HepG2 (cell line): ENCODE measurements at regions not wholly inside any gene's neighbourhood (a gene's known extent, or its start where the extent isn't known, plus 50 kb on each side); places are given as distances from the start of the nearest gene placed in this dataset.
A peak's percentile ranks its signal among the peaks of the same experiment; 100 is the strongest.

Experiments
- ATAC-seq: fragments of 200-7000 bp; cut with Tn5 transposase; 3 replicates; pipeline ENCODE4 v1.9.1; 2020; ENCODE audit warnings: mild to moderate bottlenecking, moderate library complexity
- BruUV-seq: library from RNA; stranded (reverse); fragments of 400-500 nt; replicated peaks from 2 replicates; lab custom pipeline; 2021; lab: Mats Ljungman, UMichigan
- CTCF ChIA-PET: fragments of 300-600 bp; formaldehyde crosslinking; extraction: SDS; loops from one replicate; lab custom pipeline; 2021; ENCODE audit warnings: low total read pairs, inconsistent platforms, low intra/inter-chr PET ratio; lab: Yijun Ruan, JAX
- POLR2A ChIA-PET: fragments of 350-600 bp; sonication (Branson Sonifier 250); formaldehyde crosslinking; loops from one replicate; lab custom pipeline; 2020; ENCODE audit warnings: antibody characterized with exemption, inconsistent platforms; lab: Yijun Ruan, JAX
- DNase-seq: peaks from one replicate; pipeline ENCODE4 v3.0.0-alpha.2; 2015; ENCODE audit warnings: low spot score
- FAIRE-seq: peaks from 3 replicates; lab custom pipeline; 2011; peaks lifted over from hg19 to GRCh38; lab: Jason Lieb, UNC
- H2AFZ ChIP-seq: one replicate; pipeline ENCODE4 v1.6.1; 2011; ENCODE audit warnings: low read length, inconsistent platforms
- H3K27ac ChIP-seq: fragments of 300-600 bp; 3 replicates; pipeline ENCODE4 v1.8.0; 2011; ENCODE audit warnings: mixed run types, mild to moderate bottlenecking, mixed read lengths, low read length, inconsistent platforms; ENCODE audit not compliant: insufficient read depth; ENCODE audit errors: extremely low read length
- H3K27me3 ChIP-seq, 2 experiments: fragments of 200-600 bp in 1 of 2; 2 replicates in 1 of 2; 3 replicates in 1 of 2; pipeline versions ENCODE4 v1.6.0 to v1.8.0; 2011; ENCODE audit warnings: low read length in 2 of 2, mild to moderate bottlenecking in 2 of 2, moderate library complexity in 2 of 2, inconsistent platforms in 1 of 2; ENCODE audit not compliant: insufficient read depth in 2 of 2, control insufficient read depth in 1 of 2
- H3K36me3 ChIP-seq, 2 experiments: fragments of 200-600 bp in 1 of 2; replicated peaks in 1 of 2; 2 replicates in 1 of 2; 3 replicates in 1 of 2; pipeline versions ENCODE4 v1.5.1 to v1.8.0; 2011; ENCODE audit warnings: low read length in 2 of 2, inconsistent platforms in 1 of 2; ENCODE audit not compliant: insufficient read depth in 2 of 2, control insufficient read depth in 1 of 2
- H3K4me1 ChIP-seq: 2 replicates; pipeline ENCODE4 v1.5.1; 2012; ENCODE audit warnings: low read length, inconsistent platforms; ENCODE audit not compliant: insufficient read depth
- H3K4me2 ChIP-seq: 2 replicates; pipeline ENCODE4 v1.6.0; 2011; ENCODE audit warnings: low read depth, low read length, inconsistent platforms
- H3K4me3 ChIP-seq, 3 experiments: fragments of 200-600 bp in 1 of 3; sonication (generic), shearing (Covaris generic) in 1 of 3; replicated peaks in 1 of 3; 2 replicates each; pipeline ENCODE4 v1.5.1; 2011 to 2016; ENCODE audit warnings: low read length in 3 of 3, inconsistent platforms in 2 of 3, low read depth in 2 of 3, mild to moderate bottlenecking in 2 of 3, control low read depth in 1 of 3, mixed read lengths in 1 of 3; ENCODE audit not compliant: insufficient read depth in 1 of 3
- H3K79me2 ChIP-seq: one replicate; pipeline ENCODE4 v1.6.1; 2011; ENCODE audit warnings: low read length, inconsistent platforms; ENCODE audit not compliant: insufficient read depth
- H3K9ac ChIP-seq: 2 replicates; pipeline ENCODE4 v1.6.0; 2011; ENCODE audit warnings: mild to moderate bottlenecking, low read depth, low read length, inconsistent platforms; ENCODE audit not compliant: insufficient read depth
- H3K9me3 ChIP-seq: 2 replicates; pipeline ENCODE4 v1.5.1; 2012; ENCODE audit warnings: mild to moderate bottlenecking, low read length
- H4K20me1 ChIP-seq: 2 replicates; pipeline ENCODE4 v1.6.0; 2011; ENCODE audit warnings: inconsistent platforms, mild to moderate bottlenecking, low read length, moderate library complexity; ENCODE audit not compliant: insufficient read depth
- ATM ChIP-seq: fragments of 450-650 bp; IDR thresholded peaks from 2 replicates; pipeline ENCODE4 v1.7.1; 2017; ENCODE audit warnings: mild to moderate bottlenecking, borderline replicate concordance
- MEIS2 ChIP-seq: sonication (generic); formaldehyde crosslinking; IDR thresholded peaks from 2 replicates; pipeline ENCODE4 v1.9.0; 2021; ENCODE audit warnings: mild to moderate bottlenecking, missing genetic modification reagents
- NAIF1 ChIP-seq: sonication (generic); formaldehyde crosslinking; IDR thresholded peaks from 2 replicates; pipeline ENCODE4 v1.5.0; 2020; ENCODE audit warnings: mild to moderate bottlenecking, missing genetic modification reagents, borderline replicate concordance
- NBN ChIP-seq: fragments of 450-650 bp; conservative IDR thresholded peaks from 2 replicates; pipeline ENCODE4 v1.6.1; 2017
- PAWR ChIP-seq: sonication (generic); formaldehyde crosslinking; IDR thresholded peaks from 2 replicates; pipeline ENCODE4 v1.4.0; 2020; ENCODE audit warnings: missing genetic modification reagents, mild to moderate bottlenecking, borderline replicate concordance
- PPARG ChIP-seq: conservative IDR thresholded peaks from 2 replicates; pipeline ENCODE4 v1.6.1; 2016; ENCODE audit warnings: missing biosample characterization, missing genetic modification reagents
- RBM22 ChIP-seq: fragments of 200-400 bp; formaldehyde crosslinking; optimal IDR thresholded peaks from 2 replicates; pipeline ENCODE3; 2017; ENCODE audit warnings: mild to moderate bottlenecking, low read length, moderate library complexity
- TBX2 ChIP-seq: sonication (generic); formaldehyde crosslinking; IDR thresholded peaks from 2 replicates; pipeline ENCODE4 v1.5.0; 2020; ENCODE audit warnings: missing genetic modification reagents, mild to moderate bottlenecking, borderline replicate concordance
- TCF12 ChIP-seq, 2 experiments: fragments of 450-650 bp in 1 of 2; sonication (generic) in 1 of 2; formaldehyde crosslinking in 1 of 2; IDR thresholded peaks; 2 replicates each; pipeline versions ENCODE4 v1.6.1 to v1.8.0; 2017 to 2022; ENCODE audit warnings: antibody characterized with exemption in 1 of 2, mild to moderate bottlenecking in 1 of 2, missing genetic modification reagents in 1 of 2, moderate library complexity in 1 of 2
- ZFP36L2 ChIP-seq: sonication (generic); formaldehyde crosslinking; IDR thresholded peaks from 2 replicates; pipeline ENCODE4 v1.4.0; 2020; ENCODE audit warnings: missing genetic modification reagents
- WGBS: methylation state at CpG from one replicate; pipeline ENCODE4 v1.1.6; 2017; ENCODE audit warnings: low lambda C conversion rate; 5-methylcytosine and 5-hydroxymethylcytosine counted together
- in situ Hi-C: cut with HindIII; loops from 2 replicates; pipeline ENCODE4 v1.10.0; 2017; ENCODE audit warnings: low pct_unique_long_range_greater_than_20kb; ENCODE audit not compliant: extremely low pct_ligation_motif_present
- intact Hi-C: fragments of 100-400 bp; cut with micrococcal nuclease; formaldehyde crosslinking; loops from one replicate; pipeline ENCODE4 v1.10.0; 2022; ENCODE audit not compliant: unreplicated experiment
- TF ChIP-seq, protein P1 (sequence below): IDR thresholded peaks from 2 replicates; pipeline ENCODE4 v1.6.1; 2016; ENCODE audit warnings: missing compliant biosample characterization, missing genetic modification reagents, borderline replicate concordance

DNA sequence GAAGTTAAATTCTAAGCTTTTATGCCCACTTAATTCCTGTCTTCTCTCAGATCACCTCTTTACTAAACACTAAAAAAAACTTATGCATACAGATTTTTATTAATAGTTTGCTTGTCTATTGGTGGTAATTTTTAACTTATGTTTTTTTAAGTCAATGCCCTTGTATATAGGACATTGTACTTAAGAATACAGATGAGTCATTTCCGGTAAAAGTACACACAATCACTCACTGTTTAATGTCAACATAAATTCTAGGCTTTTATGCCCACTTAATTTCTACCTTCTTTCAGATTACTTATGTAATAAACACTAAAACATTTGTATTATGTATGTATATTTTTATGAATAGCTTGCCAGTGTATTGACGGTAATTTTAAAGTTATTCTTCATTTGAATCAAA lies 872.8 kb upstream of the CDH9 start:
- POLR2A ChIA-PET: no interaction called here
- in situ Hi-C loops: no loop called here
- H2AFZ ChIP-seq: no peak overlapping the region
- FAIRE-seq: no peak
- H3K4me3 ChIP-seq: no peak overlapping the region
- H4K20me1 ChIP-seq: no peaks in the 10 kb centered on the region
- CTCF ChIA-PET: no interaction called here
- H3K9me3 ChIP-seq: no peaks in the 10 kb centered on the region
- no peak overlapping the region for H3K9ac ChIP-seq
- TF ChIP-seq ATM: no peak
- no peak for TF ChIP-seq PAWR (CRISPR knock-in tag)
- no peak for TF ChIP-seq NAIF1 (CRISPR knock-in tag)
- TF ChIP-seq ZFP36L2: no peak
- TF ChIP-seq TCF12 (IDR thresholded peaks at IDR 0.05): no peak
- TF ChIP-seq TCF12 (CRISPR knock-in tag; IDR thresholded peaks at IDR 0.05): no peak
- TF ChIP-seq RBM22: no peak
- TF ChIP-seq NBN: no peak
- TF ChIP-seq MEIS2 (CRISPR knock-in tag): no peak
- TF ChIP-seq TBX2 (CRISPR knock-in tag): no peak
- TF ChIP-seq, protein P1, sequence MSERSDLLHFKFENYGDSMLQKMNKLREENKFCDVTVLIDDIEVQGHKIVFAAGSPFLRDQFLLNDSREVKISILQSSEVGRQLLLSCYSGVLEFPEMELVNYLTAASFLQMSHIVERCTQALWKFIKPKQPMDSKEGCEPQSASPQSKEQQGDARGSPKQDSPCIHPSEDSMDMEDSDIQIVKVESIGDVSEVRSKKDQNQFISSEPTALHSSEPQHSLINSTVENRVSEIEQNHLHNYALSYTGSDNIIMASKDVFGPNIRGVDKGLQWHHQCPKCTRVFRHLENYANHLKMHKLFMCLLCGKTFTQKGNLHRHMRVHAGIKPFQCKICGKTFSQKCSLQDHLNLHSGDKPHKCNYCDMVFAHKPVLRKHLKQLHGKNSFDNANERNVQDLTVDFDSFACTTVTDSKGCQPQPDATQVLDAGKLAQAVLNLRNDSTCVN (CRISPR knock-in tag): no peak
- TF ChIP-seq PPARG: no peak
- TF ChIP-seq, all 625 proteins: peak for 0
- peak; percentile 1 for DNase-seq
- Histone ChIP-seq H3K79me2 (no peaks in the 10 kb centered on the region), H3K27me3 (no peaks in the 10 kb centered on the region), H3K36me3 (no peaks in the 10 kb centered on the region), H3K4me1 (no peaks in the 10 kb centered on the region), H3K4me2 (no peak overlapping the region), H3K27ac (no peak overlapping the region)
- no TSS peak for BruUV-seq
- no peak for ATAC-seq
- WGBS: 18% methylated on average over 2 of the region's 2 CpGs
- intact Hi-C loops: no loop called here
